Left lung (tissue), 4 donors: ENCODE measurements at regions not wholly inside any gene's neighbourhood (a gene's known extent, or its start where the extent isn't known, plus 50 kb on each side); places are given as distances from the start of the nearest gene placed in this dataset.
"Not testable (repeated sequence)": the region's sequence is repeated elsewhere in the genome, so short reads cannot be mapped to it uniquely, and the experiment has no call there.

Experiments used
- ATAC-seq: fragments of 200-7000 bp; cut with Tn5 transposase; one replicate; pipeline ENCODE4 v1.9.1; 2020; ENCODE audit warnings: moderate library complexity
- DNase-seq, 4 donors: peaks; one replicate each; pipeline ENCODE4 v3.0.0-alpha.2; 2013 to 2020
- H3K27ac ChIP-seq, 2 donors: fragments of 200-600 bp; sonication (generic) in 1 of 2; one replicate each; pipeline versions ENCODE4 v1.5.0 to v1.8.0; 2020 to 2021
- H3K27me3 ChIP-seq, 2 donors: fragments of 200-600 bp; sonication (generic) in 1 of 2; one replicate each; pipeline versions ENCODE4 v1.5.0 to v1.8.0; 2020 to 2021
- H3K36me3 ChIP-seq, 2 donors: fragments of 200-600 bp; sonication (generic) in 1 of 2; one replicate each; pipeline versions ENCODE4 v1.5.0 to v1.8.0; 2020 to 2021
- H3K4me1 ChIP-seq, 2 donors: fragments of 200-600 bp; one replicate each; pipeline ENCODE4 v1.8.0; 2021
- H3K4me3 ChIP-seq, 2 donors: fragments of 200-600 bp; sonication (generic) in 1 of 2; one replicate each; pipeline versions ENCODE4 v1.5.0 to v1.8.0; 2020 to 2021; ENCODE audit warnings: mild to moderate bottlenecking in 1 of 2
- H3K9me3 ChIP-seq, 2 donors: fragments of 200-600 bp; sonication (generic) in 1 of 2; one replicate each; pipeline versions ENCODE4 v1.5.0 to v1.8.0; 2020 to 2021
- CTCF ChIP-seq, 2 donors: fragments of 200-600 bp; sonication (generic) in 1 of 2; IDR thresholded peaks; one replicate each; pipeline versions ENCODE4 v1.5.0 to v1.8.0; 2021; ENCODE audit warnings: antibody characterized with exemption in 2 of 2
- intact Hi-C, 2 donors: fragments of 100-400 bp; cut with DNase I; formaldehyde crosslinking; loops; one replicate each; pipeline versions ENCODE4 v1.11.2 to v1.14.2; 2022
- donor health status: DM: no; HTN: yes; CAD: no.
- donor health status: DM: no; HTN: no; CAD: no.

GRCh38 chr4:132334081-132334480, 815.0 kb upstream of the PCDH10 start:
- no peak overlapping the region for H3K27ac ChIP-seq
- H3K4me1 ChIP-seq: no peaks in the 10 kb centered on the region
- no peak overlapping the region for H3K4me3 ChIP-seq
- no peaks in the 10 kb centered on the region for H3K9me3 ChIP-seq
- intact Hi-C loops: no loop called here
- no peak for TF ChIP-seq CTCF (IDR thresholded peaks at IDR 0.05)
- H3K36me3 ChIP-seq: no peaks in the 10 kb centered on the region
- DNase-seq (no peak), ATAC-seq (no peak)
- H3K27me3 ChIP-seq: no peaks in the 10 kb centered on the region

GRCh38 chr4:132344924-132345828, 803.9 kb upstream of the PCDH10 start:
- TF ChIP-seq CTCF (IDR thresholded peaks at IDR 0.05): no peak
- DNase-seq (no peak), ATAC-seq (no peak)
- Histone ChIP-seq H3K27ac (no peak overlapping the region), H3K4me3 (no peak overlapping the region), H3K36me3 (no peaks in the 10 kb centered on the region), H3K9me3 (peaks cover 0 to 12% of the 10 kb centered on the region in 2 donors), H3K4me1 (no peaks in the 10 kb centered on the region), H3K27me3 (no peaks in the 10 kb centered on the region)
- intact Hi-C loops: no loop called here

- no peak overlapping the region for H3K27ac ChIP-seq
- no peak for TF ChIP-seq CTCF (IDR thresholded peaks at IDR 0.05)
- no peaks in the 10 kb centered on the region for H3K36me3 ChIP-seq
- no peaks in the 10 kb centered on the region for H3K4me1 ChIP-seq
- H3K9me3 ChIP-seq: peaks cover 0 to 12% of the 10 kb centered on the region in 2 donors
- intact Hi-C loops: no loop called here
- no peak overlapping the region for H3K4me3 ChIP-seq
- ATAC-seq: no peak
- no peaks in the 10 kb centered on the region for H3K27me3 ChIP-seq
- no peak for DNase-seq
These were observed 803.1 kb upstream of the PCDH10 start for GRCh38 chr4:132346016-132346415.

GRCh38 chr4:132351606-132352005, 797.5 kb upstream of the PCDH10 start:
- H3K27ac ChIP-seq, H3K4me1 ChIP-seq, H3K36me3 ChIP-seq, H3K27me3 ChIP-seq, H3K4me3 ChIP-seq, ATAC-seq, DNase-seq, intact Hi-C loops: not testable (repeated sequence)
- H3K9me3 ChIP-seq: peaks cover 0 to 22% of the 10 kb centered on the region in 2 donors

GRCh38 chr4:132382243-132382642, 766.9 kb upstream of the PCDH10 start:
- Histone ChIP-seq H3K9me3 (no peaks in the 10 kb centered on the region), H3K4me1 (no peaks in the 10 kb centered on the region), H3K27me3 (no peaks in the 10 kb centered on the region), H3K4me3 (no peak overlapping the region), H3K36me3 (no peaks in the 10 kb centered on the region), H3K27ac (no peak overlapping the region)
- DNase-seq: no peak
- intact Hi-C loops: no loop called here
- TF ChIP-seq CTCF (IDR thresholded peaks at IDR 0.05): no peak
- ATAC-seq: no peak
